GM19324 (cell line): ENCODE measurements at regions not wholly inside any gene's neighbourhood (a gene's known extent, or its start where the extent isn't known, plus 50 kb on each side); places are given as distances from the start of the nearest gene placed in this dataset.
"Not testable (repeated sequence)": the region's sequence is repeated elsewhere in the genome, so short reads cannot be mapped to it uniquely, and the experiment has no call there.

Source experiments
- ATAC-seq: cut with Tn5 transposase; IDR thresholded peaks from one replicate; pipeline ENCODE4 v1.9.1; 2021; ENCODE audit warnings: mild to moderate bottlenecking, moderate library complexity; ENCODE audit not compliant: unreplicated experiment, low FRiP score

- no peak for ATAC-seq
Measured at GRCh38 chr6:165854061-165854862, 191.2 kb upstream of the PDE10A start.

GRCh38 chr6:165852676-165853075, 189.6 kb upstream of the PDE10A start:
- no peak for ATAC-seq

GRCh38 chr6:165850434-165851019, 187.5 kb upstream of the PDE10A start:
- ATAC-seq: peak; percentile 64

- ATAC-seq: no peak
Measured at GRCh38 chr6:165849534-165850430, 186.7 kb upstream of the PDE10A start.

- ATAC-seq: no peak
Measured at GRCh38 chr6:165848086-165848426, 185.0 kb upstream of the PDE10A start.

GRCh38 chr6:165847407-165848085, 184.5 kb upstream of the PDE10A start:
- no peak for ATAC-seq

- ATAC-seq: no peak
Measured at GRCh38 chr6:165846123-165846966, 183.3 kb upstream of the PDE10A start.

GRCh38 chr6:165845493-165845892, 182.5 kb upstream of the PDE10A start:
- no peak for ATAC-seq

GRCh38 chr6:165844801-165845364, 181.8 kb upstream of the PDE10A start:
- ATAC-seq: no peak

GRCh38 chr6:165844232-165844631, 181.2 kb upstream of the PDE10A start:
- no peak for ATAC-seq

GRCh38 chr6:165843568-165844113, 180.6 kb upstream of the PDE10A start:
- ATAC-seq: no peak

- ATAC-seq: no peak
Measured at GRCh38 chr6:165843121-165843520, 180.1 kb upstream of the PDE10A start.

- no peak for ATAC-seq
Measured at GRCh38 chr6:165842281-165842936, 179.4 kb upstream of the PDE10A start.

- ATAC-seq: no peak
Measured at GRCh38 chr6:165841153-165841558, 178.1 kb upstream of the PDE10A start.

- ATAC-seq: no peak
Measured at GRCh38 chr6:165837948-165838745, 175.1 kb upstream of the PDE10A start.

GRCh38 chr6:165836648-165837047, 173.6 kb upstream of the PDE10A start:
- not testable (repeated sequence) for ATAC-seq

GRCh38 chr6:165835410-165835851, 172.4 kb upstream of the PDE10A start:
- no peak for ATAC-seq
